HG03103 (cell line): ENCODE measurements at regions not wholly inside any gene's neighbourhood (a gene's known extent, or its start where the extent isn't known, plus 50 kb on each side); places are given as distances from the start of the nearest gene placed in this dataset.

Source experiments
- ATAC-seq: cut with Tn5 transposase; IDR thresholded peaks from one replicate; pipeline ENCODE4 v1.9.1; 2021; ENCODE audit warnings: low read depth; ENCODE audit not compliant: unreplicated experiment

DNA sequence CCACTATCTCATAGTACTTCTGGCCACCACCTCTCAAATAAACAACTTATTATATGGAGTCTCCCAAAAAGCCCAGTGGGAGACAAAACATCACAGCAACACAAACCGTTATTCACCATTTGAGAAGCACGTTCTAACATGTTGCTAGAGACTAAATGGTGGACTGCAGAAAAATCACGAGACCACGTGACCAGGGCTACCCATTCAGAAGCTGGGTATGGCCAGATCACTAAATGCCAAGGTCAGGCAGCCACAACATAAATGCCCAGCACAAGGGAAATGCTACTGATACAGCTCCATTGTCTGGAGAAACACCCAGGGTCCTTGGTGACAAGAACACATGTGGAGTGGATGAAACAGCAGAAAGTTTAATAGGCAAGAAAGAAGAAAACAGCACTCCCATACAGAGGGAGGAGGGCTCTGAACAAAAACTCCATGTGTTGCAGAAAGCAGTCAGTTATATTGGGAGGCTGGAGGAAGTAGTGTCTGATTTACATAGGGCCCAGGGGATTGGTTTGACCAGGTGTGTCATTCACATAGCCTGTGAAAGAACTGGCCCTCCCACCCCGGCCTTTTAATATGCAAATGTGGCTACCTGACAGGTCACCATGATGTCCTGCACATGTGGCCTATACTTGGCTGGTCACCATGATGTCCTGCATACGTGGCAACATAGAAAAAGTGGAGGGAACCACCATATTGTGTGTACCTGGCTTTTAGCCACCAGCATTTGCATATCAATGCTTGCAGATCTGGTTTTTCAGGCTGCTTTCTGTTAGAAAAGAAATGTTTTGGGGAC is 97.2 kb downstream of the TRIM36 start:
- ATAC-seq: no peak

DNA sequence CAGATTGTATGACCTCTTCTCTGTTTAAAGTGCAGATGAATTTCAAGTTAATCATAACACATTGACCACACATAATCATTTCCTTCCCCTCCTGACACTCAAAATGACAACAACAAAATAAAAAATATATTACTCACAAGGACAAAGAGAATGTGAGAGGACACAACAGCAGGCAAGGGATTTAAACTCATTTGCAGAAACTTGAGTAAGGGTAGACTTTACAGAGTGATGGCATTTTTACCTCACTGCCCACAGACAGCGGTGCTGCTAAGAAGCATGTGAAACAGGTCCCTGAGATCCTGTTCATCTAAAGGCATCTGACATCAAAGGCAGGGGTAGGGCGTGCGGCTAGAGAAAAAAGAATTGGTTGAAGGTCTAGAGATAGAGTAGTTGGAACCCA is 99.0 kb downstream of the TRIM36 start:
- ATAC-seq: no peak

DNA sequence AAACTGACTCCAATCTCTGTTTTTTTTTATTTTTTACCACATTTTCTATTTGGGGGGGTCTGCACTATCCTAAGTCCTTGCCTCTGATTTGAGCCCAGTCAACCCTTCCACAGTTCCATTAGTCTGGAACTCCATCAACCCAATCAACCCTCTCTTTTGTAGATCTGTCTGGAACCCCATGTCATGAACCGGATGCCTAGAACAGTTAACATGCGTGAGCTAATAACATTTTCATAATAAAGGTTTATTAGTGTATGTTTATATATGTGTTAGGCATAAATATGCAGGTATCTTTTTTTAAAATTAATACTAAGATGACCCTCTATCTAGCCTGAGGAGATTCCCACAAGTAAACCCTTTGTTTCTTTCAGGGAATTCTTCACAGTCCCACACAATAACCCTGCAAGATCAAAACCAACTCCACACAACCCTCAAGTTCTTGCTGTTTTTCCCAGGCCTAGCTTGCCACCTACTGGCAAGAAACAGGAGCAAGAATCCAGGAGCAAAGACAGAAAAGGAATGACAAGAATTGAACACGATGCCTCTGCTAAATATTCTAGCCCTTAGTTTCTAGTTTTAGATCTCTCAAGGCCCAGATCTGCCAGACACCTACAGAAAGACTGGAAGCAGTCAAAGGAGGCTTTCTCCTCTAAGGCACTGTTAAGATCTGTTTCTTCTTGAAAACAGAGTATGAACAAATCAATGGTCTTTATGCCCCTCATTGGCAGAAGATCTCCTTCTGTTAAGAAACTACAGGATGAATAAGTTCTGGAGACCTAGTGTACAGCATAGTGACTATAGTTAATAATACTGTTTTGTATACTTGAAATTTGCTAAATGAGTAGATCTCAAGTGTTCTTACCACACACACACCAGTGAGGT is 100.4 kb downstream of the TRIM36 start:
- peak; percentile 30 for ATAC-seq

DNA sequence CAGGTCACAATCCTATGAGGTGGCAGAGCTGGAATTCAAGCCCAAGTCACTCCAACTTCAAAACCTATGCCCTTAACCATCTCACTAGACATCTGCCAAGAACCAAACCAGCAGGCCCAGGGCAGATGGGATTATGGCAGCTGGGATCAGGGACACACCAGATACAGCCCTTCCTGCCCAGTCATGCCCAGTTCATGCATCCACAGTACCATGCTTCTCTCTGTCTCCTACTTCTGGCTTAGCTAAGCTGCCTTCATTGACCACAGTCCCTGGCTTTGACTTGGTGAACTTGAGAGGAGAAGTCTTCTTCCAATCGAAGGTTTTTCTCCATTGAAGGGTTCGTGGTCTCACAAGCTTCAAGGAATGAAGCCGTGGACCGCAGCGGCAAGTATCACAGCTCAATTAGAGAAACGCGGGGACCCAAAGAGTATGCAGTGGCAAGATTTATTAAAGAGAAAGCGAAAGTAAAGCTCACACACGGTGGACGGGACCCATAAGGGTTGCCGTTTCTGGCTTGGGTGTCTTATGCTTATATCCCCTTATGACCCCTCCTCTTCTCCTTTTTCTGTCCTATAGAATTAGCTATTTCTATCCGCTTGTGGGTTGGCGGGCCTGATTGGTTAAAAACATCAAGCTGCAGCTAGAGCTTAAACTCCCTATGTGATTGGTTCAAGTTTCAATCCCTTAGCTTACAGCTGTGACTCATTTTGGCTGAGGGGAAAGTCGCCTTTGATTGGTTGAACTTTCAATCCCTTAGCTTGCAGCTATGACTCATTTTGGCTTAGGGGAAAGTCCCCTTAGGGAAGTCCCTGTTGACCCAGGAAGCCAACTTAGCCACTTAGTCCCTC is 101.2 kb downstream of the TRIM36 start:
- peak; percentile 47 for ATAC-seq

DNA sequence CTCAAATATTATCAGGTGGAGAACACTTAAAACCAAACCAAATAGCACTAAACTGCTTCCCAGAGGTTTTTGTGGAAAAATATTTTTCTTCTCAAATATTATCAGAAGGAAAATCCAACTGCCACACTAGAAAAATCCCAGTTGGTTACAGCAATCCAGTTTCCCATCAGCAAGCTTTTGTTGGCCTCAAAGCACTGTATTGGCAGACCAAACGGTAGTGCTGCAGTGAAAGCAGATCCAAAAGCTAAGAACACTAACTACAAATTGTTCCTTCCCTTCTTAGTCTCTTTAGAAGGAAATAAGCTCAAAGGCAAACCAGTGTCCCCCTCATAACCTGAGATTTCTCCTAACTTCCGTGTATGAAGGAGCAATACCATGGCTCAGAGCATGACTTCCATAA is 105.3 kb downstream of the TRIM36 start:
- no peak for ATAC-seq

DNA sequence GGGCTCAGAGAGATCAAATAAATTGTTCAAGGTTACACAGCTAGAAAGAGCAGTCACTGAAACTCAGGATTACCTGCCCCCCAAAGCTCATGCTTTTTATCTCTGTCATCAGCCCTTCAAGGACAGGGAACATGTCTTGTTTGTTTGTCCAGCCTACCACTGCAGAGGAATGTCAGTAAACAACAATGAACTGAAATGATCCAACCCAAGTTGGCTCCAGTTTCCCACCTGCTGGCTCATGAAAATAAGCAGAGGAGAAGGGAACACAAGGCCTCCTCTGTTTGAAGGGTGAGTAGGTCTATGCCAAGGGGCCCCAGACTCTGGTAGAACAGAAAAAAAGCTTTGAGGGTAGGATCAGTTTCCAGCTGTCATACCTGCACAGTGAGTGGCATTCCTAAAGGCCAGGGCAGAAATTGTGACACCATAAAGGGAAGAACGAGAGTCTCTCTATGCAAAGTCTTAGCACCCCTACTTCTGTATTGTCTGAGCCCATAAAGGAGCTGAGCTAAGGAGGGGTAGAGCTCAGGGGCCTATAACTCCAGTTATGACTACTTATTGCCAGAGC is 115.2 kb downstream of the TRIM36 start:
- ATAC-seq: no peak

DNA sequence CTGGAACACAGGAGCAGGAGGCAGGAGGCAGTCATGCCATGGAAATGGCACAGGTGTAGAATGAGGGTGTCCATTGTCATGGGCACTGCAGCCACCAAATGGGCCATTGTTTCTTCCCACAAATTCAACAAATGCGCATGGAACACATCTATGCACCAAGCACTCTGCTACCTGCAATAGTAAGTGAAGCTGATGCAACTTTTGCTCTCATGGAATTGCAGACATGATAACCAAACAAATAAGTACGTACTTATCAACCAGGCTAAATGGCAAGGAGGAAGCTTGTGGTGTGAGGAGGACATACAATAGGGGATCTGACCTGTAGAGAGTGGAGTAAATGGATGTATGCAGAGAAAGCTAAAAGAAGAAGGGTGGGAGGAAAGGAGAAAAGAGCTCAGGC is 116.8 kb downstream of the TRIM36 start:
- no peak for ATAC-seq

DNA sequence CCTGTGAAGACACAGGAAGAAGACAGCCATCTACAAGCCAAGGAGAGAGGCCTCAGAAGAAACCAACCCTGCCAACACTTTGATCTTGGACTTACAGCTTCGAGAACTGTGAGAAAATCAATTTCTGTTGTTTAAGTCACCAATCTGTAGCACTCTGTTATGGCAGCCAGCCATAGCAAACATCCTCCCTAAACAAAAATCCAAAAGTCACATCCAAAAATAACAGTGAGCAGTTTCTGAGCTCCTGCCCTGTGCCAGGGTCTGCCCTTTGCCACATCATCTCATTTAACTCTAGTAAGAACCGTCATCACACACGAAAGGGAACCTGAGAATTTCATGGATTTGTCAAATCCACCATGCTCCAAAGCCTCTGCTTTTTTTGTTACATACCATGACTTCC is 118.8 kb downstream of the TRIM36 start:
- no peak for ATAC-seq

DNA sequence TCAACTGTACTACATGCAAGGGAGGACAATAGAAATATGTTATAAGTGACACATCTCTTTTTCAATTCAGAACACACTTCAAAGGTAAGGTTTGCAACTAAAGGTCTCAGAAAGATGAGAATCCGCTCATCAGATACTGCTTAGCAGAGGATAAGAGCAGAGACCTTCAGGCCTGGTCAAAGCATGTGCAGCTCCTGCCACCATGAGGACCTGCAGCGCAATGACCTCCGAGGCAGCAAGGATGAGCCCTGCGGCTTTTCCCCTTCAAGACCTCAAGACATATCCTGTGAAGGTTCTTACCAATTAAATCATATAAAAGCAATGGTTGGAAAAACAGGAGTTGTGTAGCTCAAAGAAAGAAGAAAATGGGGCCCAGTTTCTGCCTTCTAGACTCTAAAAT is 135.8 kb downstream of the TRIM36 start:
- ATAC-seq: no peak

DNA sequence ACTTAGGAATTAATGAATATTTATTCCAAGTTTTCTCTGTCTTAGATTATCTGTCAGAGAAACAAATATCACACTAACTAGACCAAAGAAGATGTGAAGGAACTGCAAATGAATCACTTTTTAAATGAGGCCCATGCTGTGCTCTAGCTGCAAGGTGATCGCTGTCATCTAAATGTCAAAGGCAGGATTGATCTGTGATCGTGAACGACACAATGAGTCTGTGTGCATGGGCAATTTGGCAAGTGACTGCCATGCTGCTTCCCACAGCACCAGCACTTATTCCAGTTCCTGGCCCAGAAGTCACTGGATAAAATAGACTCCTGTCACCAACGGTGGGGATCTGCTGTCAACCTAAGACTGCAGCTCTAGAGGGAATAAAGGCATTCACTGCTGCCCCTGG is 141.2 kb downstream of the TRIM36 start:
- no peak for ATAC-seq

DNA sequence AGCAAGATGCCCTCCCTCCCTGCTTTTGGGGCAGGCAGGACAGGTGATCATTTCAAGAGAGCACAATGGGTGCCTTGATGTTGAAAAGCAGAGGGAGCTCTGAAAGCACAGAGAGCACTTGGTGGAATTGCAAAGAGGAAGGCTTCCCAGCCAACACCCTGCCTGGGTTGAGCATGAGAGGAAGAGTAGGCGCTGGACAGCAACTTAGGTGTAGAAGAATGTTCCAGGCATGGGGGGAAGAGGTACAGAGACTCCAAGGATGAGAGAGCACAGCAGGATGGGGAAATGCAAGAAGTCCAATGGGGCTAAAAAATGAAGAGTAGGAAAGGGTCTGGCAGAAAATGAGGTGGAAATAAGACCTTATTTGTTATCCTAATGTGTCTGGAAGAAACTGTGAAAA is 144.8 kb downstream of the TRIM36 start:
- ATAC-seq: no peak

DNA sequence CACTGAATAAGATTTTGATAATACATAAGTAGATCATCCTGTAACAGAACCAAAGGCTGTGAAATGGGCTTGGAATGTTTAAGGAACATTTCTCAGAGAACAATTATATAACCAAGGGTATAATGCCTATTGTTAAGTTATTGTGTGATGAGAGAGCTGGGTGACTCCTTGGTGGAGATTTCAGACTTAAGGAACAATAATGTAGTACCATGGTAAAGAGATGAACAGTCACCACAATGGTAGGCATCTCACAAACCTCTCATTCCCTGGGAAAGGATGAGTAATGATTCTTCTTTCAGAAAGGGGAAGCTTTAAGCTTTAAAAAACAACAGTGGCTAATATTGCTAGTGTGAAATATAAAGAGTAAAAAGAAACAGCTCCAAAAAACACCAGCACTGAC is 147.4 kb downstream of the TRIM36 start:
- no peak for ATAC-seq

DNA sequence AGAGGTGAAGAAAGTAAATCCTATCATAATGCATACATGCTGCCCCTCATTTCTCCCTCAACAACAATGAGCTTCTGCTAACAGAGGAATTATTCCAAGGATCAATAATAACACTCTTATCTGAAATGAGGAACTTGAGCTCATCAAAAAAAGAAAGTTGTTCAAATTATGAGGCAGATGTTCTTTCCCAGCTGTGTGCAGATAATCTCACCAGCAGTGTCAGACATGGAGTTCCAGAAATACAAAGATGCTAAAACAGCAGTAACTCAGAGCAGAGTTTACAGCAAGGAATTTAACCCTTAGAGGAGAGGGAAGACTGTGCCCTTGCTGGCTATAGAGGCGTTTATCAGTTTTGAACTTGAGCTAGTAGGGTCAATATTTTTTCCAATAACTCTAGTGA is 153.1 kb downstream of the TRIM36 start:
- ATAC-seq: no peak

DNA sequence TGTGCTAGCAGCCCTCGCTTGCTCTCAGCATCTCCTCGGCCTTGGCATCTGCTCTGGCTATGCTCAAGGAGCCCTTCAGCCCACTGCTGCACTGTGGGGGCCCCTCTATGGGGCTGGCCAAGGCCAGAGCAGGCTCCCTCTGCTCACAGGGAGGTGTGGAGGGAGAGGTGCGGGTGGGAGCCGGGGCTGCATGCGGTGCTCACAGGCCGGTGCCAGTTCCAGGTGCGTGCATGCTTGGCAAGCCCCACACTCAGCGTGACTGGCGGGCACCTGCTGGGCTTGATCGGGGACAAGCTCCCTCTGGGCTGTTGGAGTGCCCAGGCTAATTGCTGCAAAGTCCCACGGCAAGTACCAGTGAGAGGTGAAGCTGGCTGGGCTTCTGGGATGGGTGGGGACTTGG is 170.5 kb downstream of the TRIM36 start:
- ATAC-seq: no peak

DNA sequence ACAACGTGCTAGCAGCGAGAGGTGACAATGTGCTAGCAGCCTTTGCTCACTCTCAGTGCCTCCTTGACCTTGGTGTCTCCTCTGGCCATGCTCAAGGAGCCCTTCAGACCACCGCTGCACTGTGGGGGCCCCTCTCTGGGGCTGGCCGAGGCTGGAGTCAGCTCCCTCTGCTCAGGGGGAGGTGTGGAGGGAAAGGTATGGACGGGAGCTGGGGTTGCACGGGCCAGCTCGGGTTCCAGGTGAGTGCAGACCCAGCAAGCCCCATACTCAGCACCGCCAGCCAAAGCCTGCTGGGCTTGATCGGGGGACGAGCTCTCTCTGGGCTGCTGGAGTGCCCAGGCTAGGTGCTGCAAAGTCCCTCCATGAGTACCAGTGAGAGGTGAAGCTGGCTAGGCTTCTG is 180.2 kb downstream of the TRIM36 start:
- no peak for ATAC-seq

DNA sequence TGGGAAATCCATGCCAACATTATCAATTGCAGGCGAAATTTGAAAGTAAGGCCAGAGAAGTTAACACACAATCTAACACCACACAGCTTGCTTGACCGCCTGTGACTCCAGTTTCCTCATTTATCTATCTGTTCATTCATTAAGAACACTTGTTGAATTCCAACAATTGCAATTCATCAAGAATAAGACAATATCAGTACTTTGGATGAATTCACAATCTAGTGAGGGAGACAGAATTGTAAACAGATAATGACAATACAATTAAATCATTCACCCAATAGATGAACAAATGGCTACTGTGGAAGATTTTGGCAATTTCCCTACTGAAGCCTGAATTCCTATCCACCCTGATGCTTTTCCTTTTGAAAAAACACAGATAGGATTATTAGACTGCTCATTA is 181.6 kb downstream of the TRIM36 start:
- ATAC-seq: no peak

DNA sequence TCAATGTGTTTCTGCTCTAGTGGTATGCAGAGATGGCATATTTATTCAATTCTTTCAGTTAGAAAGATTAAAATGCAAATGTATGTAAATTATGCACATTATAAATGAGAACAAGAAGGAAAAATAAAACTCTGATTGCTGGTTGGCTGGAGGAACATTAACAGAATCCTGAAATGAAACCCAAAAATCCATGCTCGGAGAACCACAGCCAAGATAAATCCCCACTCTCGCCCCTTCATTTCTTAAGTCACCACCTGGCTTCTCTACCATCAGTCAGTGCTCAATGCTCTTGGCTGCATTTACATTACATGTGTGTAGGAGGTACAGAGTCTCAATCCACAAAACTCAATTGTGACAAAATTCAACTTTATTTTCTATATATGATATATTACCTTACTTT is 184.9 kb downstream of the TRIM36 start:
- no peak for ATAC-seq

DNA sequence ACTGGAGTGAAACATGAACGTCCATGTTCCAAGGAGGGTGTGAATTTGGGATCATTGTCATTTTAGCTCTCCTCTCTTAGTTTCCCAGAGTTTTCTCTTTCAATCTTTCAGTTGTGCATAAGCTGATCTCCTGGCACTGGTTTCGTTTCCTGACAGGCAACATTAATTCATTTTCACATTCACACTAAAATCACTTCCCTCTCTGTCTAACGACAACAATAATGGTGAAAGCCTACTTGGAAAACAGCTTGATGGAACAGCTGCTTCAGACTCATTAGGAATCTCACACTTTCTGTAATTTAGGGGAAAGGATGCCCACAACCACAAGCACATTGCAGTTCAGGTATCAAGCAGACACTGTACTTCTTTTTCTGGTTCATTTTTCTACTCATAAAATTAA is 188.6 kb downstream of the TRIM36 start:
- no peak for ATAC-seq

DNA sequence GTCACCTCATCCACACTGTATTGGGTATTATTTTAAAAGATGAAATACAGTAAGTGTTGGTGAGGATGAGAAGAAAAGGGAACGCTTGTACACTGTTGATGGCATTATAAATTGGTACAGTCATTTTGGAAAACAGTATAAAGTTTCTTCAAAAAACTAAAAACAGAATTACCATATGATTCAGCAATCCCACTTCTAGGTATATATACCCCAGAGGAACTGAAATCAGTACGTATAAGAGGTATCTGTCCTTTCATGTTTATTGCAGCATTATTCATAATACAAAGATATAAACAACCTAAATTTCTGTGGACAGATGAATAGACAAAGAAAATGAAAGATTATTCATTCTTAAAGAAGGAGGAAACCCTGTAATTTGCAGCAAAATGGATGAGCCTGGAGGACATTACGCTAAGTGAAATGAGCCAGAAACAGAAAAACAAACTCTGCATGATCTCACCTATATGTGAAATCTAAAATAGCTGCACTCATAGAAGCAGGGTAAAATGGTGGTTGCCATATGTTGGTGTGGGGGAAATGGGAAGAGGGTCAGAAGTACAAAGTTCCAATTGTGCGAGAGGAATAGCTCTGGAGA is 191.6 kb downstream of the TRIM36 start:
- peak; percentile 78 for ATAC-seq

DNA sequence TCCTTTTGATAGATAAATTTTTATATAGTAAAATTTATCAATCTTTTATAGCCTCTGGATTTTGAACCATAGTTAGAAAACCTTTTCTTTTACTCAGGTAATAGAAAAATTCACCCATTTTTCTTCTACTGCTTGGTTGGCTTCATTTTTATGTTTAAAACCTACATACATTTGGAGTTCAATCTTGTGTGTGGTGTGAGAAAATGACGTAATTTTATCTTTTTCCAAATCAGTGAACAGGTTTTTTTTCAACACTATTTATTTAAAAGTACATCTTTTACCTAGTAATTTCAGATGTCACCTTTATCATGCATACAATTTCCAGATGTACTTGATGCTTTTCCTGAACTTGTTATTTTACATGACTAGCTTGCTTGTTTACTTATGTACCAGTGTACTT is 200.2 kb downstream of the TRIM36 start:
- ATAC-seq: no peak
